Large intestine (tissue), 3 donors: ENCODE measurements at regions not wholly inside any gene's neighbourhood (a gene's known extent, or its start where the extent isn't known, plus 50 kb on each side); places are given as distances from the start of the nearest gene placed in this dataset.
"Not testable (repeated sequence)": the region's sequence is repeated elsewhere in the genome, so short reads cannot be mapped to it uniquely, and the experiment has no call there.

Source experiments
- DNase-seq, 2 donors: peaks; one replicate each; pipeline versions ENCODE4 v3.0.0 to v3.0.0-alpha.2; 2013
- H3K27ac ChIP-seq: one replicate; pipeline ENCODE4 v1.5.1; 2013; ENCODE audit warnings: low read length
- H3K27me3 ChIP-seq: 2 replicates; pipeline ENCODE4 v1.6.1; 2013; ENCODE audit warnings: low read length; ENCODE audit not compliant: control insufficient read depth, insufficient read depth
- H3K36me3 ChIP-seq: 2 replicates; pipeline ENCODE4 v1.6.1; 2013; ENCODE audit warnings: low read length; ENCODE audit not compliant: control insufficient read depth, insufficient read depth
- H3K4me1 ChIP-seq: one replicate; pipeline ENCODE4 v1.6.1; 2013; ENCODE audit warnings: low read length; ENCODE audit not compliant: control insufficient read depth, insufficient read depth
- H3K4me3 ChIP-seq: one replicate; pipeline ENCODE4 v1.5.1; 2013; ENCODE audit warnings: low read length
- H3K9me3 ChIP-seq: one replicate; pipeline ENCODE4 v1.6.1; 2013; ENCODE audit warnings: mild to moderate bottlenecking, low read depth, low read length, moderate library complexity; ENCODE audit not compliant: control insufficient read depth
- WGBS: methylation state at CpG from one replicate; pipeline ENCODE4 v1.1.5; 2013; ENCODE audit warnings: low lambda C conversion rate; ENCODE audit not compliant: insufficient coverage; 5-methylcytosine and 5-hydroxymethylcytosine counted together

DNA sequence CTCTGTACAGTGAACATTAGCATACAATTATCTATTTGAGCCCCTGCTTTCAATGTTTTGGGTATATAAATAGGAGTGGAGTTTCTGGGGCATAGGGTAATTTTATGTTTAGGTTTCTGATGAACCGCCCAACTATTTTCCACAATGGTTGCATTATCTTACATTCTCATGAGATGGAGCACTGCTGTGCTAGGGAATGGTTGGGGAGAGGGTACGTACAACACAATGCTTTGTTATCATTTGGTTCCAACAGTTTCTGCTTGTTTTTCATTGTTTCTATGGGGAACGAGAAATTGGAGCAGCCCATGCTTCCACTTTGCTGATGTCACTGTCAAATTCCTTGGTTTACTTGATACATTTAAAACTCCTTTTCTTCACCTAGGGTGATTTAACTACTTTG is 1115.3 kb downstream of the REEP3 start:
- H3K36me3 ChIP-seq: no peaks in the 10 kb centered on the region
- H3K4me3 ChIP-seq: no peak overlapping the region
- DNase-seq: no peak
- 63% methylated on average over 1 of the region's 3 CpGs for WGBS
- no peaks in the 10 kb centered on the region for H3K4me1 ChIP-seq
- H3K27ac ChIP-seq: no peak overlapping the region
- H3K27me3 ChIP-seq: no peaks in the 10 kb centered on the region
- H3K9me3 ChIP-seq: no peaks in the 10 kb centered on the region

DNA sequence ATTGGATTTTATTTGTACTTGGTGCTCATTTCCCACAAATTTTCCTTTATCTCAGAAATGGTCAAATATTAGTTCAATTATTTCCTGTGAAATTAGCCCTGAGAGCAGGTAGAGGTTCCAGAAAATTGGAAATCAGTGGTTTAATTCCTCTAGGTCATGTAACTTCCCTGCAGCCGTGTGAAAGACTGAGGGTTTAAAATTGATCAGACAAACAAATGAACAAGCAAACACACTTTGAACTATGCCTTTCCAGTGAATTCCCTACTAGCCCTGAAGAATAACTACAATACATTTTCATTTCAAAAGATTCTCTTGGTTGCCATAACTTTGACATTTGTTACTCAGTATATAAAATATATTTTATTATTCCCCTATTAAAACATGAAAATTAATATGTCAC is 1116.7 kb downstream of the REEP3 start:
- no CpG with 5 or more reads among the region's 1 CpG for WGBS
- Histone ChIP-seq H3K27me3 (no peaks in the 10 kb centered on the region), H3K9me3 (no peaks in the 10 kb centered on the region), H3K27ac (no peak overlapping the region), H3K36me3 (no peaks in the 10 kb centered on the region), H3K4me3 (no peak overlapping the region), H3K4me1 (no peaks in the 10 kb centered on the region)
- DNase-seq: no peak

DNA sequence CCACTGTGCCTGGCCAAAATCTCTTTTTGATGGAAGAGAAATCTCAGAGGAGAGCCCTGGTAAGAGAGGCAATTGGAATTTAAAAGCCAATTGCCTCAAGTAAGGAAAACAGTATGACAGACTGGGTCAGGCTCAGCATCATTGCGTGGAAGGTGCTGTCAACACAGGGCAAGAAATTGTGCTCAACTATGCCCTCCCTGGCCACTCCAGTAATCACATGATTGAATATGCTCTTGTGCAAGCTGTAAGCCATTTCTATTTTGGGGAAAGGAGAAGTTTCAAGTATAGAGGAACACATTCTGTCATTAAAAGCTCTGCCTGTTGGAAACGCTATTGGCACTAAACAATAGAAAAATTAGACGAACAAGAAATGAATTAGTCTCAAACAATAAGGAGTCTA is 1127.7 kb downstream of the REEP3 start:
- H3K27me3 ChIP-seq: no peaks in the 10 kb centered on the region
- no peaks in the 10 kb centered on the region for H3K9me3 ChIP-seq
- 80% methylated on average over 1 of the region's 3 CpGs for WGBS
- H3K4me1 ChIP-seq: no peaks in the 10 kb centered on the region
- H3K27ac ChIP-seq: no peak overlapping the region
- H3K36me3 ChIP-seq: no peaks in the 10 kb centered on the region
- DNase-seq: peak in 1 of 2 donors; percentile 4
- no peak overlapping the region for H3K4me3 ChIP-seq

GRCh38 chr10:64658528-64658927 is 1137.3 kb downstream of the REEP3 start:
- no CpG with 5 or more reads among the region's 2 CpGs for WGBS
- Histone ChIP-seq H3K9me3 (no peaks in the 10 kb centered on the region), H3K4me1 (no peaks in the 10 kb centered on the region), H3K27me3 (no peaks in the 10 kb centered on the region), H3K36me3 (no peaks in the 10 kb centered on the region), H3K4me3 (no peak overlapping the region), H3K27ac (no peak overlapping the region)
- no peak for DNase-seq

- DNase-seq: no peak
- Histone ChIP-seq H3K9me3 (no peaks in the 10 kb centered on the region), H3K27ac (no peak overlapping the region), H3K4me1 (no peaks in the 10 kb centered on the region), H3K4me3 (no peak overlapping the region), H3K36me3 (no peaks in the 10 kb centered on the region), H3K27me3 (no peaks in the 10 kb centered on the region)
- WGBS: no CpG with 5 or more reads among the region's 1 CpG
These were observed 1138.1 kb downstream of the REEP3 start for GRCh38 chr10:64659311-64659710.

DNA sequence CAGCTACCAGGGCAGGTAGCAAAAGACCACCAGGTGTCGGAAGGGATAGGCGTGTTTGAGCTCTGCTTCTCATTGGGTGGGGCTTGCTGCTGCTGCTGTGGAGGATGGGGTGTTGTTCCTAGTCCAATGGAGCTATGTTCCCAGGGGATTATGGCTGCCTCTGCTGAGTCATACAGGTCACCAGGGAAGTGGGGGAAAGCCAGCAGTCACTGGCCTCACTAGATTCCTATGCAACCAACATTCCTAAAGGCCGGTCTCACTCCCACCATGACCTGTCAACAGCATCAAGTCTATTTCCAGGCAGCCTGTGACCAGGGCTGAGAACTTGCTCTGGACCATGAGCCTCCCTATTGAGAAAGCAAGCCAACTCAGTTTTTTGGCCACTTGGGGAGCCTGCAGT is 1160.8 kb downstream of the REEP3 start:
- H3K4me1 ChIP-seq: no peaks in the 10 kb centered on the region
- no peak for DNase-seq
- no peaks in the 10 kb centered on the region for H3K27me3 ChIP-seq
- H3K9me3 ChIP-seq: no peaks in the 10 kb centered on the region
- no peak overlapping the region for H3K27ac ChIP-seq
- WGBS: no CpG with 5 or more reads among the region's 3 CpGs
- no peaks in the 10 kb centered on the region for H3K36me3 ChIP-seq
- H3K4me3 ChIP-seq: no peak overlapping the region

- H3K27ac ChIP-seq: no peak overlapping the region
- H3K27me3 ChIP-seq: no peaks in the 10 kb centered on the region
- no peak overlapping the region for H3K4me3 ChIP-seq
- no peaks in the 10 kb centered on the region for H3K9me3 ChIP-seq
- no peaks in the 10 kb centered on the region for H3K36me3 ChIP-seq
- DNase-seq: no peak
- no peaks in the 10 kb centered on the region for H3K4me1 ChIP-seq
- 40% methylated on average over 2 of the region's 3 CpGs for WGBS
These were observed 1169.0 kb downstream of the REEP3 start for GRCh38 chr10:64690194-64690593.

DNA sequence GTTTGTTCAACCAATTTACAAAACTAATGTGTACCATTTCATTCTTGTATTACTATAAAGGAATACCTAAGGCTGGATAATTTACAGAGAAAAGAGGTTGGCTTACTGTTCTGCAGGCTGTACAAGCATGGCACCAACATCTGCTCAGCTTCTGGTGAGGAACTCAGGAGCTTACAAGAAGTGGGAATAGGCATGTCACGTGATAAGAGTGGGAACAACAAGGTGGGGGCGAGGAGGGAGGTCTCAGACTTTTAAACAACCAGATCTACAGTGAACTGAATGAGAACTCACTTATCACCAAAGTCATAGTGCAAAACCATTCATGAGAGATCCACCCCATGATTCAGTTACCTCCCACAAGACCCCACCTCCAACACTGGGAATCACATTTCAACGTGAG is 1178.0 kb downstream of the REEP3 start:
- no peaks in the 10 kb centered on the region for H3K4me1 ChIP-seq
- no peaks in the 10 kb centered on the region for H3K36me3 ChIP-seq
- H3K27ac ChIP-seq: no peak overlapping the region
- H3K4me3 ChIP-seq: no peak overlapping the region
- no peaks in the 10 kb centered on the region for H3K27me3 ChIP-seq
- no peak for DNase-seq
- WGBS: no CpG with 5 or more reads among the region's 3 CpGs
- no peaks in the 10 kb centered on the region for H3K9me3 ChIP-seq

DNA sequence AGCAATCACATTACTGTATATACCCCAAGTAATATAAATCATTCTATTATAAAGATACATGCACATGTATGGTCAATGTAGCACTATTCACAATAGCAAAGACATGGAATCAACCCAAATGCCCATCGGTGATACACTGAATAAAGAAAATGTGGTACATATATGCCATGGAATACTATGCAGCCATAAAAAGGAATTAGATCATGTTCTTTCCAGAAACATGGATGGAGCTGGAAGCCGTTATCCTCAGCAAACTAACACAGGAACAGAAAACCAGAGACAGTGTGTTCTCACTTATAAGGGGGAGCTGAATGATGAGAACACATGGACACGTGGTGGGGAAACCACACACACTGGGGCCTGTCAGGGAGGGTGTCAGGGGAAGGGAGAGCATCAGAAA is 1180.9 kb downstream of the REEP3 start:
- H3K27ac ChIP-seq, DNase-seq: not testable (repeated sequence)
- no CpG with 5 or more reads among the region's 3 CpGs for WGBS

DNA sequence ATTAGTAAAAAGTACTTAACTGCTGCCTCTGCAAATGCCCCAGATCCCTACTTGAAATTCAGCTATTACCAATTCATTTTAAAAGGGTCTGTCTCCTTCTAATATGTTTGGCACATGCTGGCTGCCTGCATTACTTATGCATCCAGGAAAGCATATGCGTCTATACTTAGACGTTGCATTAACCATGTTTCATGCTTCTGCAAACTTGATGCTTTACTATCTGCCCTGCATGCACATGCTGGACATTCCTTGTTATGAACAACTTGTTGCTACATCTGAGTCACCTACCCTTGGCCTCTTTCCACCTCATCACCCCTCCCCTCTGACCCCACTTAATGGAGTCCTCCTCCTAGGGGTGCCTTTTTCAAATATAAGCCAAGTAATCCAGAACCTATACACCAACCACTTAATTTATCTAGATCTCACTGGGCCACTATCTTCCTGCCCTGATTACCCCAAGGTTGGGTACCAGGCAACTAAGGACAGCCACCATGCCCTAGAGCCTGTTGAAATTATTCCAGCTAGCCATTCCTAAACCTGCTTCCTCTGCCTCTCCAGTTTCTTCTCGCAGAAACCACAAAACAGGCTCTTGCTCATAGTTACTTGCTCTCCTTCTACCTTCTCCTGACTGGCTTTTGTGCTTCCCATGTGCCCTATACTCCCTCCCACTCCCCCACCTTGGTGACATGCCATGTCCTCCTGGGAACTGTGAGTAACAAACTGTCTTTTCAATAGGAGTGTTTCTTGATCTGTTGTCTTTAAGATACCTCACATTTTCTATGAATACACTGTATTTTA is 1187.9 kb downstream of the REEP3 start:
- no peaks in the 10 kb centered on the region for H3K4me1 ChIP-seq
- H3K4me3 ChIP-seq: no peak overlapping the region
- no peaks in the 10 kb centered on the region for H3K36me3 ChIP-seq
- no peak for DNase-seq
- H3K27ac ChIP-seq: no peak overlapping the region
- no peaks in the 10 kb centered on the region for H3K9me3 ChIP-seq
- 100% methylated on average over 1 of the region's 3 CpGs for WGBS
- no peaks in the 10 kb centered on the region for H3K27me3 ChIP-seq

More for the DNA sequence above, 1180.9 kb downstream of the REEP3 start:
- H3K36me3 ChIP-seq, H3K4me3 ChIP-seq, H3K4me1 ChIP-seq, H3K9me3 ChIP-seq, H3K27me3 ChIP-seq: not testable (repeated sequence)

DNA sequence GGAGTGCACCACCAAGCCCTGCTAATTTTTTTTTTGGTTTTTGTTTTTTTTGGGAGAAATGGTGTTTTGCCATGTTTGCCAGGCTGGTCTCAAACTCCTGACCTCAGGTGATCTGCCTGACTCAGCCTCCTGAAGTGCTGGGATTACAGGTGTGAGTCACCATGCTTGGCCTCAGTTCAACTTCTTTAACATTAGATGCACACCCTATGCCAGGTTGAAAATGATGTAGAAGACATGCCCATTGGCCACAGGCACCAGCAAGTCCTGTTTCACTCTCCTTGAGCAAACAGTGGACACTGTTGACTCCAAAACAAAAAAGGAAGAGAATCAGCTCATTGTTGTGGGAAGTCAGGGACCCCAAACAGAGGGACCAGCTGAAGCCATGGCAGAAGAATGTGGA is 1205.3 kb downstream of the REEP3 start:
- Histone ChIP-seq H3K4me1 (no peaks in the 10 kb centered on the region), H3K27ac (no peak overlapping the region), H3K9me3 (peaks cover 2% of the 10 kb centered on the region), H3K27me3 (no peaks in the 10 kb centered on the region), H3K4me3 (no peak overlapping the region), H3K36me3 (no peaks in the 10 kb centered on the region)
- DNase-seq: no peak
